ENCODE measurements at regions not wholly inside any gene's neighbourhood (a gene's known extent, or its start where the extent isn't known, plus 50 kb on each side); places are given as distances from the start of the nearest gene placed in this dataset.

DNA sequence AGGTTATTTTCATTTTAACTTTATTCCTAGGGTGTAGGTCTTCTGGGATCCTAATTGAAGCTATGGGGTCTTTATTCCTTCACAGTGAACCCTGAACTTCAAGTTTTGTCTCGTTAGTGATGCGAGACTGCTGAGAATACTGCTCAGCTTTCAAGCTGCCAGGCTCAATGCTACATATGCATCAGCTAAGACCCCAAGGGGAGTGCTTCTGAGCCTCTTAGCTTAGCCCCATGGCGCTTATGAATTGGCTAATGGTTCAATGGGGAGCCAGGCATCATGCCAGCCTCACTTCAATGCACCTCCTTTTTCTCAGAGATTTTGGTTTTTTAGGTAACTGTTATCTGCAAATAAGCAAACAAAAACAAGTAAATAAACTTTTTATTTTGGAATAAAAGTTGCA, 94.1 kb upstream of the SIAH1 start:
- H3K27me3 ChIP-seq (ENCODE audit: control insufficient read depth, insufficient read depth, low read length) = no peaks in the 10 kb centered on the region
- ChIA-PET POLR2A (no interaction called here), CTCF (no interaction called here)
- ATAC-seq (no peak), DNase-seq (ENCODE audit: low read depth, low spot score) (no peak)
- intact Hi-C loops (cut with micrococcal nuclease; ENCODE audit: unreplicated experiment) = no loop called here
- H3K9me3 ChIP-seq (ENCODE audit: control insufficient read depth, insufficient read depth, low read depth, low read length) = no peaks in the 10 kb centered on the region
- H3K27ac ChIP-seq (ENCODE audit: low read length) = no peak overlapping the region
- BruUV-seq (replicated peaks) = no TSS peak
- H3K4me3 ChIP-seq (ENCODE audit: low read depth in 2 of 2, low read length in 2 of 2) = no peak overlapping the region
- TF ChIP-seq REST (IDR thresholded peaks at IDR 0.05; ENCODE audit: insufficient read depth in 1 of 2, low read depth in 2 of 2, low read length in 1 of 2) = no peak
- no peak for TF ChIP-seq SIN3A (IDR thresholded peaks at IDR 0.05; ENCODE audit: borderline replicate concordance, insufficient read depth, low read depth, low read length)
- TF ChIP-seq TCF7L2 (IDR thresholded peaks at IDR 0.05; ENCODE audit: low read depth, low read length) = no peak
- no peak for TF ChIP-seq POLR2AphosphoS5 (IDR thresholded peaks at IDR 0.05; ENCODE audit: low read depth, low read length)
- TF ChIP-seq CTCF (IDR thresholded peaks at IDR 0.05) = no peak
- in situ Hi-C loops (cut with HindIII; ENCODE audit: low pct_unique_long_range_greater_than_20kb, low sequenced_read_pairs) = no loop called here
- H3K4me1 ChIP-seq (ENCODE audit: control insufficient read depth, insufficient read depth, low read length) = no peaks in the 10 kb centered on the region
- H3K36me3 ChIP-seq (ENCODE audit: control insufficient read depth, insufficient read depth, low read length) = no peaks in the 10 kb centered on the region

DNA sequence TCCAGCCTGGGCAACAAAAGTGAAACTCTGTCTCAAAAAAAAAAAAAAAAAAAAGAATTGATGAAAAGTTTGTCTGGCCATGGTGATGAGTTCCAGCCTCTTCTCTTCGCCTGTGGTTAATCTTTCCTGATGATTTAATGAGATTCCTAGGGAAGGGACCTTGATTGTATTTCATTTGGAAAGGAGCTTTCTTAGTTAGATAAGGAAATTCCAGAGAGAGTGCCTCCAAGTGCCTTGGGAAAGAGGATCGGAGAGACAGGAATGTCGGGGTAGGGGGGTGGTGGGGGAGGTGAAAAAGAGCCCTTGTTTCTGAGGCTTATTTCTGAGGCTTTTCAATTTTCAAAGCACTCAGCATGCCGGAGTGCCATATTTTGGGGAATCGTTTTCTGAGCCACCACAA, 93.2 kb upstream of the SIAH1 start:
- H3K27ac ChIP-seq (ENCODE audit: low read length) = no peak overlapping the region
- no peaks in the 10 kb centered on the region for H3K27me3 ChIP-seq (ENCODE audit: control insufficient read depth, insufficient read depth, low read length)
- POLR2A ChIA-PET = no interaction called here
- DNase-seq (ENCODE audit: low read depth, low spot score) (no peak), ATAC-seq (no peak)
- no peaks in the 10 kb centered on the region for H3K9me3 ChIP-seq (ENCODE audit: control insufficient read depth, insufficient read depth, low read depth, low read length)
- TF ChIP-seq TCF7L2 (IDR thresholded peaks at IDR 0.05; ENCODE audit: low read depth, low read length) = no peak
- TF ChIP-seq CTCF (IDR thresholded peaks at IDR 0.05) = no peak
- no peak for TF ChIP-seq POLR2AphosphoS5 (IDR thresholded peaks at IDR 0.05; ENCODE audit: low read depth, low read length)
- no peaks in the 10 kb centered on the region for H3K36me3 ChIP-seq (ENCODE audit: control insufficient read depth, insufficient read depth, low read length)
- BruUV-seq (replicated peaks) = no TSS peak
- H3K4me1 ChIP-seq (ENCODE audit: control insufficient read depth, insufficient read depth, low read length) = no peaks in the 10 kb centered on the region
- CTCF ChIA-PET = interaction anchor here (0.7 kb wide), 1 partner anchor 145 kb away, joined by 7 read pairs; no protein-coding TSS in a partner anchor
- in situ Hi-C loops (cut with HindIII; ENCODE audit: low pct_unique_long_range_greater_than_20kb, low sequenced_read_pairs) = no loop called here
- intact Hi-C loops (cut with micrococcal nuclease; ENCODE audit: unreplicated experiment) = no loop called here
- H3K4me3 ChIP-seq (ENCODE audit: low read depth in 2 of 2, low read length in 2 of 2) = no peak overlapping the region

GRCh38 chr16:48471435-48471834, 86.2 kb upstream of the SIAH1 start:
- ChIA-PET POLR2A (no interaction called here), CTCF (no interaction called here)
- Histone ChIP-seq H3K4me1 (ENCODE audit: control insufficient read depth, insufficient read depth, low read length) (no peaks in the 10 kb centered on the region), H3K4me3 (ENCODE audit: low read depth in 2 of 2, low read length in 2 of 2) (no peak overlapping the region), H3K27me3 (ENCODE audit: control insufficient read depth, insufficient read depth, low read length) (no peaks in the 10 kb centered on the region), H3K36me3 (ENCODE audit: control insufficient read depth, insufficient read depth, low read length) (no peaks in the 10 kb centered on the region), H3K9me3 (ENCODE audit: control insufficient read depth, insufficient read depth, low read depth, low read length) (no peaks in the 10 kb centered on the region), H3K27ac (ENCODE audit: low read length) (no peak overlapping the region)
- in situ Hi-C loops (cut with HindIII; ENCODE audit: low pct_unique_long_range_greater_than_20kb, low sequenced_read_pairs) (no loop called here), intact Hi-C loops (cut with micrococcal nuclease; ENCODE audit: unreplicated experiment) (no loop called here)
- DNase-seq (ENCODE audit: low read depth, low spot score) (no peak), ATAC-seq (no peak)
- no TSS peak for BruUV-seq (replicated peaks)
- TF ChIP-seq REST (IDR thresholded peaks at IDR 0.05; ENCODE audit: insufficient read depth in 1 of 2, low read depth in 2 of 2, low read length in 1 of 2) (no peak), POLR2AphosphoS5 (IDR thresholded peaks at IDR 0.05; ENCODE audit: low read depth, low read length) (no peak), CTCF (IDR thresholded peaks at IDR 0.05) (no peak), SIN3A (IDR thresholded peaks at IDR 0.05; ENCODE audit: borderline replicate concordance, insufficient read depth, low read depth, low read length) (no peak), TCF7L2 (IDR thresholded peaks at IDR 0.05; ENCODE audit: low read depth, low read length) (no peak)

Measured in Panc1 (cell line).